ENCODE measurements at regions not wholly inside any gene's neighbourhood (a gene's known extent, or its start where the extent isn't known, plus 50 kb on each side); places are given as distances from the start of the nearest gene placed in this dataset.

GRCh38 chr2:8260213-8260612 lies 421.6 kb upstream of the ID2 start:
- TF ChIP-seq CTCF (IDR thresholded peaks at IDR 0.05) (no peak), POLR2A (IDR thresholded peaks at IDR 0.05) (no peak)
